Hematopoietic multipotent progenitor cell treated with erythropoietin and hydrocortisone succinate and interleukin-3 and kit ligand, for 17 days (in vitro differentiated cells): ENCODE measurements at regions not wholly inside any gene's neighbourhood (a gene's known extent, or its start where the extent isn't known, plus 50 kb on each side); places are given as distances from the start of the nearest gene placed in this dataset.
"Not testable (repeated sequence)": the region's sequence is repeated elsewhere in the genome, so short reads cannot be mapped to it uniquely, and the experiment has no call there.

Experiments used
- DNase-seq: peaks from one replicate; pipeline ENCODE4 v3.0.0-alpha.2; 2015; ENCODE audit warnings: low spot score

GRCh38 chr20:26373066-26373465 lies 676.4 kb upstream of the ZNF337 start:
- DNase-seq = not testable (repeated sequence)

GRCh38 chr20:26354511-26354910 lies 657.9 kb upstream of the ZNF337 start:
- no peak for DNase-seq

GRCh38 chr20:26347396-26347795 lies 650.7 kb upstream of the ZNF337 start:
- no peak for DNase-seq

- not testable (repeated sequence) for DNase-seq
Observed at GRCh38 chr20:26340460-26341065, 643.9 kb upstream of the ZNF337 start.

GRCh38 chr20:26324177-26324576 lies 627.5 kb upstream of the ZNF337 start:
- DNase-seq = no peak

- DNase-seq = no peak
Observed at GRCh38 chr20:26315054-26315453, 618.4 kb upstream of the ZNF337 start.

- DNase-seq = not testable (repeated sequence)
Observed at GRCh38 chr20:26309720-26310119, 613.1 kb upstream of the ZNF337 start.

GRCh38 chr20:26308961-26309360 lies 612.3 kb upstream of the ZNF337 start:
- DNase-seq = no peak

- no peak for DNase-seq
Observed at GRCh38 chr20:26295006-26295405, 598.4 kb upstream of the ZNF337 start.

- DNase-seq = not testable (repeated sequence)
Observed at GRCh38 chr20:26288379-26289061, 591.9 kb upstream of the ZNF337 start.

- DNase-seq = no peak
Observed at GRCh38 chr20:26279238-26279637, 582.6 kb upstream of the ZNF337 start.

- DNase-seq = no peak
Observed at GRCh38 chr20:26277339-26277738, 580.7 kb upstream of the ZNF337 start.

GRCh38 chr20:26276554-26277210 lies 580.0 kb upstream of the ZNF337 start:
- DNase-seq = no peak

GRCh38 chr20:26268762-26269161 lies 572.1 kb upstream of the ZNF337 start:
- DNase-seq = not testable (repeated sequence)

GRCh38 chr20:26260925-26261324 lies 564.3 kb upstream of the ZNF337 start:
- not testable (repeated sequence) for DNase-seq

- not testable (repeated sequence) for DNase-seq
Observed at GRCh38 chr20:26252311-26252975, 555.8 kb upstream of the ZNF337 start.

- not testable (repeated sequence) for DNase-seq
Observed at GRCh38 chr20:26251376-26251775, 554.7 kb upstream of the ZNF337 start.

- not testable (repeated sequence) for DNase-seq
Observed at GRCh38 chr20:26250249-26251114, 553.8 kb upstream of the ZNF337 start.

GRCh38 chr20:26243731-26244130 lies 547.1 kb upstream of the ZNF337 start:
- no peak for DNase-seq

- not testable (repeated sequence) for DNase-seq
Observed at GRCh38 chr20:26220609-26221008, 524.0 kb upstream of the ZNF337 start.

- not testable (repeated sequence) for DNase-seq
Observed at GRCh38 chr20:26219546-26219945, 522.9 kb upstream of the ZNF337 start.

- DNase-seq = no peak
Observed at GRCh38 chr20:26218301-26218700, 521.6 kb upstream of the ZNF337 start.
